Suprapubic skin (tissue), 4 donors: ENCODE measurements at regions not wholly inside any gene's neighbourhood (a gene's known extent, or its start where the extent isn't known, plus 50 kb on each side); places are given as distances from the start of the nearest gene placed in this dataset.

Experiments
- CTCF ChIP-seq, 2 donors: fragments of 200-600 bp in 1 of 2; fragments of 450-650 bp in 1 of 2; sonication (generic) in 1 of 2; IDR thresholded peaks; one replicate each; pipeline ENCODE4 v1.5.1; 2016 to 2019; ENCODE audit warnings: antibody characterized with exemption in 2 of 2, mild to moderate bottlenecking in 1 of 2, moderate library complexity in 1 of 2
- EP300 ChIP-seq: sonication (generic); formaldehyde crosslinking; IDR thresholded peaks from one replicate; pipeline ENCODE4 v1.6.1; 2017; ENCODE audit warnings: antibody characterized with exemption
- POLR2A ChIP-seq, 2 donors: fragments of 450-650 bp; IDR thresholded peaks; one replicate each; pipeline ENCODE4 v1.6.1; 2017; ENCODE audit warnings: antibody characterized with exemption in 2 of 2, mild to moderate bottlenecking in 2 of 2, moderate library complexity in 2 of 2
- POLR2AphosphoS5 ChIP-seq, 3 donors: sonication (generic); formaldehyde crosslinking; IDR thresholded peaks; one replicate each; pipeline ENCODE4 v1.6.1; 2017; ENCODE audit warnings: antibody characterized with exemption in 3 of 3

GRCh38 chr14:87076922-87077321, 916.1 kb downstream of the GALC start:
- TF ChIP-seq CTCF (IDR thresholded peaks at IDR 0.05) (no peak), EP300 (no peak), POLR2A (IDR thresholded peaks at IDR 0.05) (no peak), POLR2AphosphoS5 (IDR thresholded peaks at IDR 0.05) (no peak)
